WTC11 (cell line): ENCODE measurements at regions not wholly inside any gene's neighbourhood (a gene's known extent, or its start where the extent isn't known, plus 50 kb on each side); places are given as distances from the start of the nearest gene placed in this dataset.

Experiments used
- NR2C2 ChIP-seq: sonication (generic); formaldehyde crosslinking; IDR thresholded peaks from 2 replicates; pipeline ENCODE4 v1.8.0; 2022; ENCODE audit warnings: mild to moderate bottlenecking, missing genetic modification reagents
- ZBTB43 ChIP-seq: sonication (generic); formaldehyde crosslinking; IDR thresholded peaks from 2 replicates; pipeline ENCODE4 v1.8.1; 2023; ENCODE audit warnings: mild to moderate bottlenecking, missing genetic modification reagents
- ZNF281 ChIP-seq: sonication (generic); formaldehyde crosslinking; IDR thresholded peaks from 2 replicates; pipeline ENCODE4 v1.8.0; 2023; ENCODE audit warnings: mild to moderate bottlenecking, missing genetic modification reagents
- TF ChIP-seq, protein P1 (sequence below): fragments of 200-600 bp; IDR thresholded peaks from 2 replicates; pipeline ENCODE4 v1.8.0; 2022; ENCODE audit warnings: antibody characterized with exemption

- TF ChIP-seq ZBTB43 (no peak), ZNF281 (CRISPR knock-in tag) (no peak), NR2C2 (CRISPR knock-in tag) (no peak)
- TF ChIP-seq, protein P1, sequence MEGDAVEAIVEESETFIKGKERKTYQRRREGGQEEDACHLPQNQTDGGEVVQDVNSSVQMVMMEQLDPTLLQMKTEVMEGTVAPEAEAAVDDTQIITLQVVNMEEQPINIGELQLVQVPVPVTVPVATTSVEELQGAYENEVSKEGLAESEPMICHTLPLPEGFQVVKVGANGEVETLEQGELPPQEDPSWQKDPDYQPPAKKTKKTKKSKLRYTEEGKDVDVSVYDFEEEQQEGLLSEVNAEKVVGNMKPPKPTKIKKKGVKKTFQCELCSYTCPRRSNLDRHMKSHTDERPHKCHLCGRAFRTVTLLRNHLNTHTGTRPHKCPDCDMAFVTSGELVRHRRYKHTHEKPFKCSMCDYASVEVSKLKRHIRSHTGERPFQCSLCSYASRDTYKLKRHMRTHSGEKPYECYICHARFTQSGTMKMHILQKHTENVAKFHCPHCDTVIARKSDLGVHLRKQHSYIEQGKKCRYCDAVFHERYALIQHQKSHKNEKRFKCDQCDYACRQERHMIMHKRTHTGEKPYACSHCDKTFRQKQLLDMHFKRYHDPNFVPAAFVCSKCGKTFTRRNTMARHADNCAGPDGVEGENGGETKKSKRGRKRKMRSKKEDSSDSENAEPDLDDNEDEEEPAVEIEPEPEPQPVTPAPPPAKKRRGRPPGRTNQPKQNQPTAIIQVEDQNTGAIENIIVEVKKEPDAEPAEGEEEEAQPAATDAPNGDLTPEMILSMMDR: no peak
These were observed 329.1 kb downstream of the USP25 start for GRCh38 chr21:16058896-16059295.
